ENCODE measurements at regions not wholly inside any gene's neighbourhood (a gene's known extent, or its start where the extent isn't known, plus 50 kb on each side); places are given as distances from the start of the nearest gene placed in this dataset.
A peak's percentile ranks its signal among the peaks of the same experiment; 100 is the strongest.

DNA sequence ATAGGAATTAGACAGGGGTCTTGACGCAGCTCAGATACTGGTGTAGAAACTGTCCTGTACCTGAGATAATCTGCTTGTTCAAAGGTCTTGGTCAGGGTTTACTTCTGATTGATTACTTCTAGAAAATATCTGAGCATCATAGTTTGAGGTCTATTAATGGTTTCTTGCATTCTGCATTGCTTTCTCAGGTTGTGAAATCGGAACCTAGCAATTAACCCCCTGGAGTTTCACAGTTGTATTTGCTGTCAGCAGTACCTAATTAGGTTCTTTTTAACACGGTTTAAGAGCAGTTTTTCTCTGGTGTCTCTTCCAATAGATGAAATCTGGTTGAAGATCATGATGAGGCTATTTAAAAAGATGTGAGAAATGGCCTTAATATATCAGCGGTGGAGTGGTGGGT, 428.6 kb upstream of the SYT4 start:
- H2AK5ac ChIP-seq (ENCODE audit: low read depth, low read length) = no peak overlapping the region
- H3K9me3 ChIP-seq (replicated peaks in 1 of 2; ENCODE audit: control insufficient read depth in 2 of 2, insufficient read depth in 1 of 2, low read depth in 1 of 2, low read length in 2 of 2) = no peaks in the 10 kb centered on the region
- no peak overlapping the region for H3K23ac ChIP-seq (ENCODE audit: low read depth, low read length, poor library complexity)
- H3K9ac ChIP-seq (ENCODE audit: low read depth, low read length, poor library complexity) = no peak overlapping the region
- no peak overlapping the region for H3K4me2 ChIP-seq (ENCODE audit: insufficient read depth, low read length, poor library complexity, severe bottlenecking)
- H2BK5ac ChIP-seq (ENCODE audit: low read length) = no peak overlapping the region
- no peaks in the 10 kb centered on the region for H3K36me3 ChIP-seq (replicated peaks in 1 of 2; ENCODE audit: control insufficient read depth in 2 of 2, insufficient read depth in 2 of 2, low read length in 2 of 2)
- no peak overlapping the region for H2AFZ ChIP-seq (ENCODE audit: low read length)
- H3K18ac ChIP-seq (ENCODE audit: low read length) = no peak overlapping the region
- H4K8ac ChIP-seq (ENCODE audit: low read depth, low read length) = no peak overlapping the region
- no peak overlapping the region for H3K4ac ChIP-seq (ENCODE audit: low read length)
- no peak overlapping the region for H2BK12ac ChIP-seq (ENCODE audit: low read length)
- H3K27ac ChIP-seq (replicated peaks; ENCODE audit: low read length) = no peak overlapping the region
- no peak overlapping the region for H3K4me3 ChIP-seq (ENCODE audit: low read length in 2 of 2)
- H2BK120ac ChIP-seq (ENCODE audit: low read depth, low read length) = no peak overlapping the region
- no peak overlapping the region for H4K91ac ChIP-seq (ENCODE audit: low read depth, low read length, poor library complexity)
- no peak for DNase-seq (ENCODE audit: low spot score)
- no peak overlapping the region for H3K14ac ChIP-seq (ENCODE audit: low read length)
- no peak overlapping the region for H2BK15ac ChIP-seq (ENCODE audit: low read length)
- peaks cover 0 to 6% (median 0%) of the 10 kb centered on the region in 3 experiments for H3K27me3 ChIP-seq (ENCODE audit: control insufficient read depth in 3 of 3, insufficient read depth in 3 of 3, low read depth in 1 of 3, low read length in 3 of 3)
- H3K4me1 ChIP-seq (ENCODE audit: control insufficient read depth in 2 of 2, insufficient read depth in 1 of 2, low read depth in 1 of 2, low read length in 2 of 2) = peaks cover 2 to 3% of the 10 kb centered on the region in 2 donors
- no peaks in the 10 kb centered on the region for H3K79me1 ChIP-seq (ENCODE audit: low read depth, low read length)
- no CpG with 5 or more reads among the region's 4 CpGs for WGBS, 2 donors (ENCODE audit: extremely low coverage in 2 of 2, insufficient read length in 2 of 2, insufficient replicate concordance in 1 of 2)

DNA sequence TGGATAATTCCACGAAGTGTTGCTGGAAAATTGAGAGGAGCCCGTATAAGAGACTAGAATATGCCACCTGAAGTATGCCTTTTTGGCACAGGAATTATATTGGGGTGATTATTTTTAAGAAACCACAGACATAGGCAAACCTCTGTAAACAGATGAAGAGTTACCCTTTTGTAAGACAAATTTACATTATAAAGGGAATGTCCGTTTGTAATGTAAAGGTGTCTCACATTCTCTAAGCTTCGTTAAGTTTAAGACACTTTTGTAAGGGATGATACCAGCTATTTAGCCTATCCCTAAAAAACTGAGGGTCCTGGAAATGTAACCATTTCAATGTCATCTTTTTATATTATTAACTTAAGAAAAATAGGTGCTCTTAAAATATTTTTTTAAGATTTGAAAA, 432.8 kb upstream of the SYT4 start:
- H2AK5ac ChIP-seq (ENCODE audit: low read depth, low read length) = no peak overlapping the region
- H3K4me3 ChIP-seq (ENCODE audit: low read length in 2 of 2) = no peak overlapping the region
- H3K4me1 ChIP-seq (ENCODE audit: control insufficient read depth in 2 of 2, insufficient read depth in 1 of 2, low read depth in 1 of 2, low read length in 2 of 2) = peaks cover 2% of the 10 kb centered on the region in 2 donors
- H3K23ac ChIP-seq (ENCODE audit: low read depth, low read length, poor library complexity) = no peak overlapping the region
- H3K4ac ChIP-seq (ENCODE audit: low read length) = no peak overlapping the region
- no peaks in the 10 kb centered on the region for H3K36me3 ChIP-seq (replicated peaks in 1 of 2; ENCODE audit: control insufficient read depth in 2 of 2, insufficient read depth in 2 of 2, low read length in 2 of 2)
- H3K14ac ChIP-seq (ENCODE audit: low read length) = no peak overlapping the region
- no peak overlapping the region for H2BK15ac ChIP-seq (ENCODE audit: low read length)
- H3K27ac ChIP-seq (replicated peaks; ENCODE audit: low read length) = no peak overlapping the region
- H2AFZ ChIP-seq (ENCODE audit: low read length) = no peak overlapping the region
- H4K8ac ChIP-seq (ENCODE audit: low read depth, low read length) = no peak overlapping the region
- H3K79me1 ChIP-seq (ENCODE audit: low read depth, low read length) = no peaks in the 10 kb centered on the region
- DNase-seq (ENCODE audit: low spot score) = no peak
- no CpG with 5 or more reads among the region's 4 CpGs for WGBS, 2 donors (ENCODE audit: extremely low coverage in 2 of 2, insufficient read length in 2 of 2, insufficient replicate concordance in 1 of 2)
- H3K9ac ChIP-seq (ENCODE audit: low read depth, low read length, poor library complexity) = no peak overlapping the region
- H3K4me2 ChIP-seq (ENCODE audit: insufficient read depth, low read length, poor library complexity, severe bottlenecking) = no peak overlapping the region
- no peaks in the 10 kb centered on the region for H3K9me3 ChIP-seq (replicated peaks in 1 of 2; ENCODE audit: control insufficient read depth in 2 of 2, insufficient read depth in 1 of 2, low read depth in 1 of 2, low read length in 2 of 2)
- no peak overlapping the region for H2BK120ac ChIP-seq (ENCODE audit: low read depth, low read length)
- no peak overlapping the region for H2BK12ac ChIP-seq (ENCODE audit: low read length)
- H3K27me3 ChIP-seq (ENCODE audit: control insufficient read depth in 3 of 3, insufficient read depth in 3 of 3, low read depth in 1 of 3, low read length in 3 of 3) = peaks cover 0 to 6% (median 0%) of the 10 kb centered on the region in 3 experiments
- H3K18ac ChIP-seq (ENCODE audit: low read length) = no peak overlapping the region
- H2BK5ac ChIP-seq (ENCODE audit: low read length) = no peak overlapping the region
- no peak overlapping the region for H4K91ac ChIP-seq (ENCODE audit: low read depth, low read length, poor library complexity)

DNA sequence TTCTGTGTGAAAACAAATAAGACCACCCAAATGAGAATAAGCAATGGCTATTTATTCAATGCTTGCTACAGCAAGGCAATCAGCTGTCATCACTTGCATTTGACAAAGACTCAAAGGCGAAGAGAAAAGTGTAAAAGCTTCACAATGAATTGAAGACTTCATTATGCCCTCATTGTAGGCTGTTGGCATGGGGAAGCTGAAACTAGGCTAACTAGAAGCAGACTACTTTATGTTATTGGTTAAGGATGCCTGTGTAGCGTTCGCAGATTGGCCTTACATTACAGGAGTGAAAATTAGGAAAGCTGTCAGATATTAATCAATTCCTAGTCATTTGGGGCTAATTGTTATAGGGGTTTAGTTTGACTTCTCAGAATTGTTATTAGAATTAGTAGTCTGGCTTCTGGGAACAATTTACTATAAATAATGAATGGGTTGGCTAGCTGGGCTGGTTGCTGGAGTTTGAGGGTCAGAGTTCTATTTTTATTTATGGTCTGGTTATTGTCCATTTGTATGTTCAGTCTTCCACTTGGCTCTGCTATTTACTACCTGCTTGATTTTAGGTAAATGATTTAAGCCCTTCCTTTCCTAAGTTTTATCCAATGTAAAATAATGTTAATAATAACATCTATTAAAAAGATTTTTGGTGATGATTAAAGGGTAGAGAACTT, 437.2 kb upstream of the SYT4 start:
- Histone ChIP-seq H3K4me2 (ENCODE audit: insufficient read depth, low read length, poor library complexity, severe bottlenecking) (no peak overlapping the region), H3K4ac (ENCODE audit: low read length) (no peak overlapping the region), H3K4me1 (ENCODE audit: control insufficient read depth in 2 of 2, insufficient read depth in 1 of 2, low read depth in 1 of 2, low read length in 2 of 2) (peaks cover 0 to 2% of the 10 kb centered on the region in 2 donors), H2BK12ac (ENCODE audit: low read length) (no peak overlapping the region), H2BK5ac (ENCODE audit: low read length) (no peak overlapping the region), H3K14ac (ENCODE audit: low read length) (no peak overlapping the region), H3K9ac (ENCODE audit: low read depth, low read length, poor library complexity) (no peak overlapping the region), H2AK5ac (ENCODE audit: low read depth, low read length) (no peak overlapping the region), H3K4me3 (ENCODE audit: low read length in 2 of 2) (no peak overlapping the region), H3K36me3 (replicated peaks in 1 of 2; ENCODE audit: control insufficient read depth in 2 of 2, insufficient read depth in 2 of 2, low read length in 2 of 2) (no peaks in the 10 kb centered on the region), H3K18ac (ENCODE audit: low read length) (no peak overlapping the region), H3K79me1 (ENCODE audit: low read depth, low read length) (no peaks in the 10 kb centered on the region), H2AFZ (ENCODE audit: low read length) (no peak overlapping the region), H4K91ac (ENCODE audit: low read depth, low read length, poor library complexity) (no peak overlapping the region), H2BK15ac (ENCODE audit: low read length) (no peak overlapping the region), H2BK120ac (ENCODE audit: low read depth, low read length) (no peak overlapping the region), H3K9me3 (replicated peaks in 1 of 2; ENCODE audit: control insufficient read depth in 2 of 2, insufficient read depth in 1 of 2, low read depth in 1 of 2, low read length in 2 of 2) (no peaks in the 10 kb centered on the region), H3K27ac (replicated peaks; ENCODE audit: low read length) (no peak overlapping the region), H3K23ac (ENCODE audit: low read depth, low read length, poor library complexity) (no peak overlapping the region), H4K8ac (ENCODE audit: low read depth, low read length) (no peak overlapping the region), H3K27me3 (ENCODE audit: control insufficient read depth in 3 of 3, insufficient read depth in 3 of 3, low read depth in 1 of 3, low read length in 3 of 3) (peaks cover 0 to under 1% (median 0%) of the 10 kb centered on the region in 3 experiments)
- no CpG with 5 or more reads among the region's 3 CpGs for WGBS, 2 donors (ENCODE audit: extremely low coverage in 2 of 2, insufficient read length in 2 of 2, insufficient replicate concordance in 1 of 2)
- no peak for DNase-seq (ENCODE audit: low spot score)

DNA sequence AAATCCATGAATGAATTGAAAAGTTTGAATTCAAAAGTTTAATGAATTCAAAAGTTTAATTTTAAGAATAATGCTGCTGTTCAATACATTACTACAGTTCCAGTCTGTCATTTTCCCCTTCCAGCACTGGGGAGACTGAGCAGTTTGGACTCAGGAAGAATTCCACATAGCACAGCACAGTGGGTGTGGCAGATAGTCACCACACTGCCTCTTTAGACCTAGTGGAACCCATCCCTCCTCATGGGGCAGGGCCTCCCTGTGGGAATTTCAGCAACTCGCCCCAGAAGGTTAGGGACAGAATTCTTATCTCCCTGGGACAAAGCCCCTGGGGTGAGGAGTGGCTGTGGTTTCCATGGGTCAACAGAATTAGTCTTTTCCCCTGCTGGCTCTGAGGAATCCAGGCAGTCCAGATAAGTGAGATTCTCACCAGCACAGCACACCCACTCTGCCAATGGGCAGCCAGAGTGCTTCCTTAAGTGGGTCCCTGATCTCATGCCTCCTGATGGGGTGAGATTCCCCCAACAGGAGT, 442.0 kb upstream of the SYT4 start:
- H3K9ac ChIP-seq (ENCODE audit: low read depth, low read length, poor library complexity) = no peak overlapping the region
- H3K23ac ChIP-seq (ENCODE audit: low read depth, low read length, poor library complexity) = no peak overlapping the region
- H3K79me1 ChIP-seq (ENCODE audit: low read depth, low read length) = no peaks in the 10 kb centered on the region
- H2BK15ac ChIP-seq (ENCODE audit: low read length) = no peak overlapping the region
- H3K18ac ChIP-seq (ENCODE audit: low read length) = peak overlapping the region; percentile 45
- no peaks in the 10 kb centered on the region for H3K27me3 ChIP-seq (ENCODE audit: control insufficient read depth in 3 of 3, insufficient read depth in 3 of 3, low read depth in 1 of 3, low read length in 3 of 3)
- whole genome bisulfite sequencing, 2 donors (ENCODE audit: extremely low coverage in 2 of 2, insufficient read length in 2 of 2, insufficient replicate concordance in 1 of 2) = no CpG with 5 or more reads among the region's 1 CpG
- no peak overlapping the region for H4K8ac ChIP-seq (ENCODE audit: low read depth, low read length)
- no peak overlapping the region for H2BK120ac ChIP-seq (ENCODE audit: low read depth, low read length)
- no peak overlapping the region for H3K4me2 ChIP-seq (ENCODE audit: insufficient read depth, low read length, poor library complexity, severe bottlenecking)
- H2BK12ac ChIP-seq (ENCODE audit: low read length) = no peak overlapping the region
- no peak overlapping the region for H4K91ac ChIP-seq (ENCODE audit: low read depth, low read length, poor library complexity)
- no peak for DNase-seq (ENCODE audit: low spot score)
- H3K4me3 ChIP-seq (ENCODE audit: low read length in 2 of 2) = no peak overlapping the region
- H3K27ac ChIP-seq (replicated peaks; ENCODE audit: low read length) = no peak overlapping the region
- H2AFZ ChIP-seq (ENCODE audit: low read length) = no peak overlapping the region
- no peak overlapping the region for H3K4ac ChIP-seq (ENCODE audit: low read length)
- H3K36me3 ChIP-seq (replicated peaks in 1 of 2; ENCODE audit: control insufficient read depth in 2 of 2, insufficient read depth in 2 of 2, low read length in 2 of 2) = no peaks in the 10 kb centered on the region
- no peak overlapping the region for H3K14ac ChIP-seq (ENCODE audit: low read length)
- peaks cover 0 to 2% of the 10 kb centered on the region in 2 donors for H3K4me1 ChIP-seq (ENCODE audit: control insufficient read depth in 2 of 2, insufficient read depth in 1 of 2, low read depth in 1 of 2, low read length in 2 of 2)
- H2AK5ac ChIP-seq (ENCODE audit: low read depth, low read length) = no peak overlapping the region
- H3K9me3 ChIP-seq (replicated peaks in 1 of 2; ENCODE audit: control insufficient read depth in 2 of 2, insufficient read depth in 1 of 2, low read depth in 1 of 2, low read length in 2 of 2) = no peaks in the 10 kb centered on the region
- H2BK5ac ChIP-seq (ENCODE audit: low read length) = no peak overlapping the region
